AG09309 (cell line): ENCODE measurements at regions not wholly inside any gene's neighbourhood (a gene's known extent, or its start where the extent isn't known, plus 50 kb on each side); places are given as distances from the start of the nearest gene placed in this dataset.
A peak's percentile ranks its signal among the peaks of the same experiment; 100 is the strongest.

Experiments
- DNase-seq: peaks from one replicate; pipeline ENCODE4 v3.0.0-alpha.2; 2010; ENCODE audit warnings: low read depth
- H3K4me3 ChIP-seq: 2 replicates; pipeline ENCODE4 v1.5.1; 2011; ENCODE audit warnings: mild to moderate bottlenecking, low read depth, low read length, moderate library complexity; ENCODE audit not compliant: control insufficient read depth
- TF ChIP-seq, protein P1 (sequence below): IDR thresholded peaks from 2 replicates; pipeline ENCODE4 v1.5.1; 2011; ENCODE audit warnings: mild to moderate bottlenecking, low read depth, low read length, inconsistent platforms; ENCODE audit not compliant: insufficient read depth, control insufficient read depth; ENCODE audit errors: missing control alignments

- peak overlapping the region; percentile 20 for H3K4me3 ChIP-seq
- no peak for DNase-seq
- TF ChIP-seq, protein P1, sequence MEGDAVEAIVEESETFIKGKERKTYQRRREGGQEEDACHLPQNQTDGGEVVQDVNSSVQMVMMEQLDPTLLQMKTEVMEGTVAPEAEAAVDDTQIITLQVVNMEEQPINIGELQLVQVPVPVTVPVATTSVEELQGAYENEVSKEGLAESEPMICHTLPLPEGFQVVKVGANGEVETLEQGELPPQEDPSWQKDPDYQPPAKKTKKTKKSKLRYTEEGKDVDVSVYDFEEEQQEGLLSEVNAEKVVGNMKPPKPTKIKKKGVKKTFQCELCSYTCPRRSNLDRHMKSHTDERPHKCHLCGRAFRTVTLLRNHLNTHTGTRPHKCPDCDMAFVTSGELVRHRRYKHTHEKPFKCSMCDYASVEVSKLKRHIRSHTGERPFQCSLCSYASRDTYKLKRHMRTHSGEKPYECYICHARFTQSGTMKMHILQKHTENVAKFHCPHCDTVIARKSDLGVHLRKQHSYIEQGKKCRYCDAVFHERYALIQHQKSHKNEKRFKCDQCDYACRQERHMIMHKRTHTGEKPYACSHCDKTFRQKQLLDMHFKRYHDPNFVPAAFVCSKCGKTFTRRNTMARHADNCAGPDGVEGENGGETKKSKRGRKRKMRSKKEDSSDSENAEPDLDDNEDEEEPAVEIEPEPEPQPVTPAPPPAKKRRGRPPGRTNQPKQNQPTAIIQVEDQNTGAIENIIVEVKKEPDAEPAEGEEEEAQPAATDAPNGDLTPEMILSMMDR, result no peak
These were observed 63.7 kb upstream of the STEAP1B start for GRCh38 chr7:22563621-22564241.

DNA sequence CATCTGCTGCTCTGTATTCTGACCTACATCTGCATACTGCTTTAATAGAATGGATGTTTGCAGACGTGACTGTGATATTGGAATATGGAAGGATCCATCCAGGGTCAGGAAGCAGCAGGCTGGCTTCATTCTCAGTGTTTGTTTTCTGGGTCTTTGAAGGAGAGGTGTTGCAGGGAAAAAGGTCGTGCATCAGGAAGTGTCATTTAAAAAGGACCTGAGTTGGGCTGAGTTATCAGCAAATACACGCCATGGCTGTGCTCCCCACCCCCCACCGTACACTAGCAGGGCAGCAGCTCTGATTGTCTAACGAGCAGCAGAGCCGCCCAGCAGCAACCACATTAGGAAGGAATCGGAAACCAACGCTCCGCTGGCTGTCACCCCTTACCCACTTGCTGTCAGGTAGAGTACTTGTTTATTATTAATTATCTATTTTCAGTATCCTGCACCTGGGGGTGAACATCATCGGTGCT is 63.1 kb upstream of the STEAP1B start:
- H3K4me3 ChIP-seq, result peak overlapping the region; percentile 20
- TF ChIP-seq, protein P1, result no peak
- no peak for DNase-seq

GRCh38 chr7:22561895-22562593 is 62.1 kb upstream of the STEAP1B start:
- no peak for DNase-seq
- TF ChIP-seq, protein P1, result no peak
- H3K4me3 ChIP-seq, result no peak overlapping the region

- TF ChIP-seq, protein P1, result peak; percentile 4
- no peak overlapping the region for H3K4me3 ChIP-seq
- peak; percentile 99 for DNase-seq
These were observed 61.4 kb upstream of the STEAP1B start for GRCh38 chr7:22561321-22561811.

- peak; percentile 69 for DNase-seq
- H3K4me3 ChIP-seq, result no peak overlapping the region
- TF ChIP-seq, protein P1, result peak; percentile 86
These were observed 60.0 kb upstream of the STEAP1B start for GRCh38 chr7:22559829-22560489.

- DNase-seq, result no peak
- TF ChIP-seq, protein P1, result no peak
- H3K4me3 ChIP-seq, result no peak overlapping the region
These were observed 57.2 kb upstream of the STEAP1B start for GRCh38 chr7:22557167-22557566.
